ENCODE measurements at regions not wholly inside any gene's neighbourhood (a gene's known extent, or its start where the extent isn't known, plus 50 kb on each side); places are given as distances from the start of the nearest gene placed in this dataset.

- DNase-seq (ENCODE audit: low spot score) = no peak
- peaks cover 40% of the 10 kb centered on the region for H3K27me3 Mint-ChIP-seq (ENCODE audit: low read depth)
- peaks cover 3% of the 10 kb centered on the region for H3K4me1 Mint-ChIP-seq (ENCODE audit: low read depth)
- H3K4me3 Mint-ChIP-seq (ENCODE audit: unreplicated experiment) = no peak overlapping the region
- TF ChIP-seq CTCF (IDR thresholded peaks at IDR 0.05) = no peak
- H3K36me3 Mint-ChIP-seq (ENCODE audit: low read depth) = no peaks in the 10 kb centered on the region
- no peak overlapping the region for H3K27ac Mint-ChIP-seq (ENCODE audit: unreplicated experiment)
- H3K9me3 Mint-ChIP-seq (ENCODE audit: low read depth) = no peaks in the 10 kb centered on the region
These were observed 121.5 kb downstream of the PTCSC3 start for GRCh38 chr14:36055052-36055378.

- Mint-ChIP-seq H3K9me3 (ENCODE audit: low read depth) (no peaks in the 10 kb centered on the region), H3K27ac (ENCODE audit: unreplicated experiment) (no peak overlapping the region), H3K36me3 (ENCODE audit: low read depth) (no peaks in the 10 kb centered on the region), H3K27me3 (ENCODE audit: low read depth) (peaks cover 40% of the 10 kb centered on the region), H3K4me3 (ENCODE audit: unreplicated experiment) (no peak overlapping the region), H3K4me1 (ENCODE audit: low read depth) (peaks cover 3% of the 10 kb centered on the region)
- DNase-seq (ENCODE audit: low spot score) = no peak
- TF ChIP-seq CTCF (IDR thresholded peaks at IDR 0.05) = no peak
These were observed 122.0 kb downstream of the PTCSC3 start for GRCh38 chr14:36054353-36055051.

- Mint-ChIP-seq H3K27me3 (ENCODE audit: low read depth) (peaks cover 32% of the 10 kb centered on the region), H3K9me3 (ENCODE audit: low read depth) (no peaks in the 10 kb centered on the region), H3K36me3 (ENCODE audit: low read depth) (no peaks in the 10 kb centered on the region), H3K4me1 (ENCODE audit: low read depth) (peaks cover 1% of the 10 kb centered on the region), H3K4me3 (ENCODE audit: unreplicated experiment) (no peak overlapping the region), H3K27ac (ENCODE audit: unreplicated experiment) (no peak overlapping the region)
- no peak for TF ChIP-seq CTCF (IDR thresholded peaks at IDR 0.05)
- no peak for DNase-seq (ENCODE audit: low spot score)
These were observed 123.8 kb downstream of the PTCSC3 start for GRCh38 chr14:36052681-36053080.

- Mint-ChIP-seq H3K27ac (ENCODE audit: unreplicated experiment) (no peak overlapping the region), H3K4me3 (ENCODE audit: unreplicated experiment) (no peak overlapping the region), H3K9me3 (ENCODE audit: low read depth) (no peaks in the 10 kb centered on the region), H3K4me1 (ENCODE audit: low read depth) (no peaks in the 10 kb centered on the region), H3K27me3 (ENCODE audit: low read depth) (peaks cover 30% of the 10 kb centered on the region), H3K36me3 (ENCODE audit: low read depth) (no peaks in the 10 kb centered on the region)
- no peak for TF ChIP-seq CTCF (IDR thresholded peaks at IDR 0.05)
- no peak for DNase-seq (ENCODE audit: low spot score)
These were observed 124.5 kb downstream of the PTCSC3 start for GRCh38 chr14:36052063-36052462.

- H3K27me3 Mint-ChIP-seq (ENCODE audit: low read depth) = peaks cover 34% of the 10 kb centered on the region
- no peaks in the 10 kb centered on the region for H3K36me3 Mint-ChIP-seq (ENCODE audit: low read depth)
- no peak overlapping the region for H3K4me3 Mint-ChIP-seq (ENCODE audit: unreplicated experiment)
- H3K4me1 Mint-ChIP-seq (ENCODE audit: low read depth) = no peaks in the 10 kb centered on the region
- TF ChIP-seq CTCF (IDR thresholded peaks at IDR 0.05) = no peak
- H3K27ac Mint-ChIP-seq (ENCODE audit: unreplicated experiment) = no peak overlapping the region
- DNase-seq (ENCODE audit: low spot score) = no peak
- H3K9me3 Mint-ChIP-seq (ENCODE audit: low read depth) = no peaks in the 10 kb centered on the region
These were observed 127.9 kb downstream of the PTCSC3 start for GRCh38 chr14:36048667-36049066.
